HG03064 (cell line): ENCODE measurements at regions not wholly inside any gene's neighbourhood (a gene's known extent, or its start where the extent isn't known, plus 50 kb on each side); places are given as distances from the start of the nearest gene placed in this dataset.

Source experiments
- ATAC-seq: cut with Tn5 transposase; IDR thresholded peaks from one replicate; pipeline ENCODE4 v1.9.1; 2021; ENCODE audit warnings: low read depth; ENCODE audit not compliant: unreplicated experiment

DNA sequence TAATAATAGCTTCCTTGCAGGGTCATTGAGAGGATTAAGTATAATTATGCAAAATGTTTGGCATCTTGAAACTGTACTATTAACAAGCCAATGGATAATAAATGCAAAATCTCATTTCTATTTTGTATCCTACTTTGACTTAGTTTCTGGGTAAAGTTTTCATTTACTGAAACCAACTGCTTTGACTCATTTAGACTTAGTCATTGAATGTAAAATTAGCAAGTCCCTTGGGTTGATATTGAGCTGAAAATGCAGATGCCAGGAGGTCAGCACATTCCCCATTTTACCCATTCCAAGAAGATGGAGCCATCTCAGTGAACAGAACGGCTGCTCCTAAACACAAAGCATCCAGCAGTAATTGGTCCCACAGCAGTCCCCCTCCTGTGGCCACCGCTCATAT lies 74.7 kb upstream of the GATB start:
- ATAC-seq, result no peak

DNA sequence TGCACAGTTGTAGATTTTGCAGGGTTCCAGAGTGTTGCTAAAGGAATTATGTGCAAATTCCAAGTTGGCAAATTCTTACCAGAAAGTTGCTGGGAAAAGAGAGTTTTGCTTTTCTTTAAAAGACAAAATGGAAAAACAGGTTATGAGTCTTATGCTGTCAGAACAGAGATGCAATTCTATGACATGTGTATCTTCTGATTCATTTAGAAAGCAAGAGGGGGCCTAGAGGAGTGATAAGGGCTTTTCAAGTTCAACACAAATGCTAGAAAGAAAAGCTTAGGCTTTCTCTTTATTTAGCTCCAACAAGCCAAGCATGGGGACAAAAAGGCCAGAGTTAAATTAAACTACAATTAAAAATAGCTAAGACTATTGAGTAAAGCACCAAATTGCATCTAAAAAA lies 72.4 kb upstream of the GATB start:
- no peak for ATAC-seq

DNA sequence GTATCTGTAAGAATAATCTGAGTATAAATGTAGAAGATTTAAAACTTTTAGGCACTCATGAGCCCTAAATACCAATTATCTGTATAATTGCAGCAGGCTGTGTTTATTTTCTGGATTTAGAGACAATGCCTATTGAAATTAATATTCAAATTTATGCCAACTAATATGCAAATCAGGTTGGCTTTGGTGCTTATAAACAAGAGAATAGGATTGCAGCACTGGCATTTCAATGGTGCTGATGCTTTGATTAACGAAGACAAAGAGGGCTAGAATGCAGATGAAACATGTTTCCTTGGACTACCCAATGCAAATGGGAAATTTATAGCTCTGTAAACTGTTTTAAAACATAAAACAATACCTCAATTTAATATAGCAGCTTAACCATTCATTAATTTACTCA lies 70.7 kb upstream of the GATB start:
- no peak for ATAC-seq

DNA sequence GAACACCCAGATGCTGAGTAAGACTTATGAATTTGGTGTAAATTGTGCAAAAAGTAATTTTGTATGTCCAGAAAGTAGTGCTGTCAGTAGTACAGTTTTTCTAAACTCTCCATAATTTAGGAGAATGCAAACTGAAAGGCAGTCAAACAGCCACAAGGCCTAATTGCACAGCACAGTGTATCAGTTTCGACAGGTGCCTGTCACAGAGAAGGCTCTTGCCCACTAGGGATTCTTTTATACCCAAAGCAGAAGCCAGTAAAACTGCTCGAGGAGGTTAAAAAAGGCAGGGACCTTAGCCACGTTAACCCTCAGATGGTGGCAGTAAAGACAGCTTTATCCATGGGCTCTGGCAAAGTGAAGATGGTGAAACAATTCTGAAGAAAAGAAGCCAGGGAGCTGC lies 69.4 kb upstream of the GATB start:
- ATAC-seq, result no peak

DNA sequence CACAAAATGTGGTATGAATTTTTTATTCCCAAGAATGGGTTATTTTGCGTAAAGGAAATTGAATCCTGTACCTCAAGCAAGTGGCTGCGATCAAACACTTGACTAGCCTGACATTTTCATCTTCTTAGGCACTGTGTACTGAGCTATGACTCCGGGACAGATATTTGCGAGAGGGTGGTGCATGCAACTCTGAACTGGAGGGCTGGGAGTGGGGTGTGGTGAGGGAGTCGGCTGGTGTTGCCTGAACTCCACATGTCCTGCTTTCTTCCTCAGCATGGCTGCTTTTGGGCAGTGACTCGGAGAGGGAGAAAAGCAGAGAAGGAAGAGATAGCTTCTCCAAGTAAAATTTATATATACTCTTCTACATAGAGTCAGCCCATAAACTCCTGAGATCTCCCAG lies 68.5 kb upstream of the GATB start:
- ATAC-seq, result no peak

DNA sequence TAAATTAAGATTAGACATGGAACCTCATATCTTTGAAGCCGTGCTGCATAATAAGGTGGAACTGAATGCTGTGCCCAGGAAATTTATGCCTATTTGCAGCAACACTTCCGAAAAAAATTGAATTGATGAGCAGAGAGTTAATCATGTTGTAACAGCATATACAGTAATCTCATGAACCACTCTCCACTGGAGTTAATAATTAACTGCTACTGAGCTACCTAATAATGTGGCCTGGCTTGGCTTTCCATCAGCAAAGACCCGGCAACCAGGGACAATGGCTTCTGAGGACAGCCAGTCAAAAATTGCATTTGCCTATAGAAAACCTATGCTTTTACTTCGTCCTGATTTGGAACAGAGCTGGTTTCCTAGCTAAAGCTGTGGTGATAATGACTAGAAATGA lies 63.8 kb upstream of the GATB start:
- no peak for ATAC-seq

DNA sequence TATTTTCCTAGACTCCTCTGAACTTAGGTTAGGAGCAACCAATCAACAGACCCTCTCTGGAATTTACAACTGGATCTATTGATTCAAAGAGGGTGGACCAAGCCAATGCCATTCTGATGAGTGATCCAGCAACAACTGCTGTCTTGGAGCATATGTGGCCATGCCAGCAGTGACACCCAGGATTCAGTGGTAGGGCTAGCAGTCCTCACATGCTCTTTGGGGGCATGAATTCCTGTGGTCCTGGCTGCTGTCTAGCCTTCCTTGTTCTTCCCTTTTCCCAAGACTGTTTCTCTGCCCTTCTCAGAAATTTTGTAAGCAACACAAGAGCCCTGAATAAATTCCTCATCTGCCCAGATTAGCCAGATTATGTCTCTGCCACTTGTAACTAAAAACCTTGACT lies 61.5 kb upstream of the GATB start:
- ATAC-seq, result no peak

DNA sequence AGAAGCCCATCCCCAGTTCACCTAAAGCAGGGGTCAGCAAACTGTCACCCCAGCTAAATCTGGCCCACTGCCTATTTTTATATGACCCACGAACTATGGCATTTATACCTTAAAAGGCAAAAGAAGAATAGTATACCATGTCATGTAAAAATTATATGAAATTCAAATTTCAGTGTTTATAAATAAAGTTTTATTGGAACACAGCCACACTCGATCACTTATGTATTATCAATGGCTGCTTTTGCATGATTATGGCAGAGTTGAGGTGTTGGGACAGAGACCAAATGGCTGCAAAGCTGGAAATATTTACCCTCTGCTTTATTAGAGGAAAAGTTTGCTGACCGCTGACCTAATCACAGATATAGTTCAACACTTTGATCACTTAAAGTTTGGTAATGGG lies 59.2 kb upstream of the GATB start:
- no peak for ATAC-seq

DNA sequence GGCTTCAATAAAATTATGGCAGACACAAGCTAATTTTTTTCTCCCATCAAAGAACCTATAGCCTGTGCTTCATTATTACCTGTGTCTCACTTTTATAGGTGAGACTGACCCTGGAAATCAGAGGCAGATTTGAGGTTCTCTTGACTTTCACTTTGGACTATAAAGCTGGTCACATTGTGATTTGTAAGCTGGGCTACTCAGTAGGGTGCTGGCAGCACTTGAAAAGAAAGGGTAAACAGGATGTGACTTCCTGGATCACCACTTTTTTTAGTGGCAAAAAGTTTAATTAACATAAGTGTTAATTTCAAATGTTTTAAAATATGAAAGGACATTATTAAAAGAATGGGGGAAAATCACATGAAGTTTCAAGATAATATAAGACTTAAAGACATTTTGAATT lies 50.6 kb upstream of the GATB start:
- no peak for ATAC-seq
